CD4-positive, alpha-beta T cell (primary cell): ENCODE measurements at regions not wholly inside any gene's neighbourhood (a gene's known extent, or its start where the extent isn't known, plus 50 kb on each side); places are given as distances from the start of the nearest gene placed in this dataset.

ENCODE experiments used
- ATAC-seq: fragments of 200-7000 bp; cut with Tn5 transposase; one replicate; pipeline ENCODE4 v1.10.0; 2022; ENCODE audit warnings: mild to moderate bottlenecking; ENCODE audit not compliant: poor library complexity
- CTCF ChIA-PET: fragments of 350-600 bp; sonication (Branson Sonifier 250); formaldehyde crosslinking; loops from one replicate; lab custom pipeline; 2021; ENCODE audit warnings: antibody characterized with exemption, inconsistent platforms; lab: Charles Lee
- POLR2A ChIA-PET: fragments of 350-600 bp; sonication (Branson Sonifier 250); formaldehyde crosslinking; loops from one replicate; lab custom pipeline; 2021; ENCODE audit warnings: antibody characterized with exemption, inconsistent platforms; lab: Charles Lee
- DNase-seq, 14 experiments: peaks; one replicate each; pipeline ENCODE4 v3.0.0-alpha.2; 2013 to 2020; ENCODE audit warnings: mixed read lengths in 2 of 14
- H3K27ac ChIP-seq, 2 donors: one replicate each; pipeline versions ENCODE4 v1.5.1 to v1.7.0; 2013; ENCODE audit warnings: low read length in 2 of 2, low read depth in 1 of 2, mild to moderate bottlenecking in 1 of 2
- H3K27me3 ChIP-seq, 2 experiments: 1 replicate in 1 of 2; 2 replicates in 1 of 2; pipeline versions ENCODE4 v1.6.1 to v1.7.0; 2013; ENCODE audit warnings: low read length in 2 of 2, control low read depth in 1 of 2, mild to moderate bottlenecking in 1 of 2, moderate library complexity in 1 of 2; ENCODE audit not compliant: insufficient read depth in 2 of 2, control insufficient read depth in 1 of 2
- H3K36me3 ChIP-seq: one replicate; pipeline ENCODE4 v1.6.1; 2013; ENCODE audit warnings: low read length, control low read depth; ENCODE audit not compliant: insufficient read depth
- H3K4me1 ChIP-seq: one replicate; pipeline ENCODE4 v1.6.1; 2013; ENCODE audit warnings: low read length, control low read depth; ENCODE audit not compliant: insufficient read depth
- H3K4me3 ChIP-seq: one replicate; pipeline ENCODE4 v1.5.1; 2013; ENCODE audit warnings: mild to moderate bottlenecking, low read length, moderate library complexity
- H3K9me3 ChIP-seq, 2 experiments: 1 replicate in 1 of 2; 2 replicates in 1 of 2; pipeline versions ENCODE4 v1.6.1 to v1.7.0; 2013; ENCODE audit warnings: low read length in 2 of 2, mild to moderate bottlenecking in 2 of 2, control low read depth in 1 of 2, moderate library complexity in 1 of 2; ENCODE audit not compliant: control insufficient read depth in 1 of 2, insufficient read depth in 1 of 2
- H3K27ac Mint-ChIP-seq: one replicate; pipeline ENCODE4 v1.8.0; 2020; ENCODE audit warnings: mixed read lengths
- H3K27me3 Mint-ChIP-seq: one replicate; pipeline ENCODE4 v1.8.0; 2021; ENCODE audit warnings: mixed read lengths
- H3K36me3 Mint-ChIP-seq: one replicate; pipeline ENCODE4 v1.8.0; 2021; ENCODE audit warnings: low read depth, mixed read lengths
- H3K4me1 Mint-ChIP-seq: one replicate; pipeline ENCODE4 v1.8.0; 2021; ENCODE audit warnings: low read depth, mixed read lengths
- H3K4me3 Mint-ChIP-seq: one replicate; pipeline ENCODE4 v1.8.0; 2020; ENCODE audit warnings: mild to moderate bottlenecking, mixed read lengths
- H3K9me3 Mint-ChIP-seq: one replicate; pipeline ENCODE4 v1.8.0; 2020; ENCODE audit warnings: mixed read lengths
- intact Hi-C, 2 experiments: fragments of 100-400 bp; cut with DNase I in 1 of 2; cut with micrococcal nuclease in 1 of 2; formaldehyde crosslinking; loops; one replicate each; pipeline versions ENCODE4 v1.15.1 to v1.9.0; 2023 to 2025; cut with DNase I, micrococcal nuclease
- TF ChIP-seq, protein P1 (sequence below): fragments of 200-600 bp; IDR thresholded peaks from one replicate; pipeline ENCODE4 v1.8.0; 2022; ENCODE audit warnings: antibody characterized with exemption, mild to moderate bottlenecking

DNA sequence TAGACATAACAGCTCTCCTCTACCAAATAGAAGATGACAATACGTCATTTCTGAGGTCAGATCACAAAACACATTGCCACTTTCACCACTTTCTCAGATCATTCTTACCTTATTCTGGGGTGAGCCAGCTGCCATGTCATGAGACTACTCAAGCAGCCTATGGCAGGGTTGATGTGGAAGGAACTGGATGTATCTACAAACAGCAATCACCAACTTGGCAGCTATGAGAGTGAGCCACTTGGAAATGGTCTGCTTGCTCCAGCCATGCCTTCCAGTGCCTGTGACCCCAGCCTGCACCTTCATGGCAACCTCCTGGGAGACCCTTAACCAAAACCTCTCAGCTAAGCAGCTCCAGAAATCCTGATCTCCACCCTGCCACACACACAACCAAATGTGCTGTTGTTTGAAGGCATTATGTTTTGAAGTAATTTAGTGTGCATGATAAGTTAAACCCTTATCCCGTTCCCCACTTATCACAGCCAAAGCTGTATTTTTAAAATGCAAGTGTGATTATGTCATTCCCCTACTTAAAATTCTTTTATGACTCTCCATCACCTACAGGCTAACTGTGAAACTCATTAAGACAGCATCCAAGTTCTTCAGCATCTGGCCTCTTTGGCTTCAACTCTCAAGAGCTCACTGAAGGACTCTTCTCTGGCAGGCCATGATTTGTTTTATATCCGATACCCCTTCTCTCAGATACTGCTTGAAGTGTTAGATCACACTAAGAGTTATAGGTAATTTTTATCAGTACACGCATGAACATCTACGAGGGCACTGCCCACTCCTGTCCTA is 150.6 kb downstream of the LY86 start:
- intact Hi-C loops: no loop called here
- CTCF ChIA-PET: no interaction called here
- Histone ChIP-seq H3K36me3 (no peaks in the 10 kb centered on the region), H3K4me1 (no peaks in the 10 kb centered on the region), H3K9me3 (no peaks in the 10 kb centered on the region), H3K27me3 (peaks cover 7 to 10% of the 10 kb centered on the region in 2 experiments), H3K27ac (no peak overlapping the region), H3K4me3 (no peak overlapping the region)
- Mint-ChIP-seq H3K36me3 (no peaks in the 10 kb centered on the region), H3K4me3 (no peak overlapping the region), H3K9me3 (no peaks in the 10 kb centered on the region), H3K4me1 (no peaks in the 10 kb centered on the region), H3K27me3 (peaks cover 20% of the 10 kb centered on the region), H3K27ac (no peak overlapping the region)
- TF ChIP-seq, protein P1, sequence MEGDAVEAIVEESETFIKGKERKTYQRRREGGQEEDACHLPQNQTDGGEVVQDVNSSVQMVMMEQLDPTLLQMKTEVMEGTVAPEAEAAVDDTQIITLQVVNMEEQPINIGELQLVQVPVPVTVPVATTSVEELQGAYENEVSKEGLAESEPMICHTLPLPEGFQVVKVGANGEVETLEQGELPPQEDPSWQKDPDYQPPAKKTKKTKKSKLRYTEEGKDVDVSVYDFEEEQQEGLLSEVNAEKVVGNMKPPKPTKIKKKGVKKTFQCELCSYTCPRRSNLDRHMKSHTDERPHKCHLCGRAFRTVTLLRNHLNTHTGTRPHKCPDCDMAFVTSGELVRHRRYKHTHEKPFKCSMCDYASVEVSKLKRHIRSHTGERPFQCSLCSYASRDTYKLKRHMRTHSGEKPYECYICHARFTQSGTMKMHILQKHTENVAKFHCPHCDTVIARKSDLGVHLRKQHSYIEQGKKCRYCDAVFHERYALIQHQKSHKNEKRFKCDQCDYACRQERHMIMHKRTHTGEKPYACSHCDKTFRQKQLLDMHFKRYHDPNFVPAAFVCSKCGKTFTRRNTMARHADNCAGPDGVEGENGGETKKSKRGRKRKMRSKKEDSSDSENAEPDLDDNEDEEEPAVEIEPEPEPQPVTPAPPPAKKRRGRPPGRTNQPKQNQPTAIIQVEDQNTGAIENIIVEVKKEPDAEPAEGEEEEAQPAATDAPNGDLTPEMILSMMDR: no peak
- ATAC-seq: no peak
- POLR2A ChIA-PET: no interaction called here
- DNase-seq: no peak

DNA sequence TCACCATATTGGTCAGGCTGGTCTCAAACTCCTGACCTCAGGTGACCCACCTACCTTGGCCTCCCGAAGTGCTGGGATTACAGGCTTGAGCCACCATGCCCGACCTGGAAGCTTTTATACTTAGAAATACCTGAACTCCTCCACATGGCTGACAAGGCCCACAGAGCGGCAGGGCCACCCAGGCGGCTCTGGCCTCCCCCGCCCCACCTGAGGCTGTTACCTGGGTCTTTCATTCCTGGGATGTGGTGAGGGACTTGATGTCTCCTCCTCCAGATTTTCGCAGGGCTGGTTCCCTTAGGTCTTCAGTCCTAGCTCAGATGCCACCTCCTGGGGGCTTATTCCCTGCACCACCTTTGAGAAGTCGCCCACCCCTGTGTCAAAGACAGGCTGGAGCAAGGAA is 152.1 kb downstream of the LY86 start:
- H3K4me1 Mint-ChIP-seq: no peaks in the 10 kb centered on the region
- Histone ChIP-seq H3K27ac (no peak overlapping the region), H3K36me3 (no peaks in the 10 kb centered on the region), H3K27me3 (peaks cover 7 to 10% of the 10 kb centered on the region in 2 experiments), H3K4me1 (no peaks in the 10 kb centered on the region), H3K4me3 (no peak overlapping the region), H3K9me3 (no peaks in the 10 kb centered on the region)
- H3K4me3 Mint-ChIP-seq: no peak overlapping the region
- intact Hi-C loops: no loop called here
- DNase-seq (no peak), ATAC-seq (no peak)
- H3K36me3 Mint-ChIP-seq: no peaks in the 10 kb centered on the region
- H3K27me3 Mint-ChIP-seq: peaks cover 13% of the 10 kb centered on the region
- POLR2A ChIA-PET: no interaction called here
- H3K9me3 Mint-ChIP-seq: no peaks in the 10 kb centered on the region
- TF ChIP-seq, protein P1: no peak
- H3K27ac Mint-ChIP-seq: no peak overlapping the region
- CTCF ChIA-PET: no interaction called here

- intact Hi-C loops: no loop called here
- Histone ChIP-seq H3K36me3 (no peaks in the 10 kb centered on the region), H3K27ac (no peak overlapping the region), H3K9me3 (no peaks in the 10 kb centered on the region), H3K4me3 (no peak overlapping the region), H3K27me3 (peaks cover 7 to 10% of the 10 kb centered on the region in 2 experiments), H3K4me1 (no peaks in the 10 kb centered on the region)
- Mint-ChIP-seq H3K27ac (no peak overlapping the region), H3K36me3 (no peaks in the 10 kb centered on the region), H3K4me3 (no peak overlapping the region), H3K27me3 (peaks cover 9% of the 10 kb centered on the region), H3K4me1 (no peaks in the 10 kb centered on the region), H3K9me3 (no peaks in the 10 kb centered on the region)
- CTCF ChIA-PET: interaction anchor here (1.3 kb wide), 1 partner anchor 496 kb away, joined by 3 read pairs; no protein-coding TSS in a partner anchor
- POLR2A ChIA-PET: no interaction called here
- ATAC-seq (no peak), DNase-seq (no peak)
- TF ChIP-seq, protein P1: no peak
Observed at GRCh38 chr6:6741264-6741663, 152.7 kb downstream of the LY86 start.
